Left ventricle myocardium inferior (tissue), 1 donor: ENCODE measurements at regions not wholly inside any gene's neighbourhood (a gene's known extent, or its start where the extent isn't known, plus 50 kb on each side); places are given as distances from the start of the nearest gene placed in this dataset.
"Not testable (repeated sequence)": the region's sequence is repeated elsewhere in the genome, so short reads cannot be mapped to it uniquely, and the experiment has no call there.

Experiments
- DNase-seq: peaks from one replicate; pipeline ENCODE4 v3.0.0-alpha.2; 2020
- H3K27ac ChIP-seq: fragments of 200-600 bp; replicated peaks from 2 replicates; pipeline ENCODE4 v1.8.0; 2021
- H3K27me3 ChIP-seq: fragments of 200-600 bp; 2 replicates; pipeline ENCODE4 v1.8.0; 2021; ENCODE audit warnings: low read depth
- H3K36me3 ChIP-seq: fragments of 200-600 bp; 2 replicates; pipeline ENCODE4 v1.8.0; 2021
- H3K4me1 ChIP-seq: fragments of 200-600 bp; 2 replicates; pipeline ENCODE4 v1.8.0; 2021
- H3K4me3 ChIP-seq: fragments of 200-600 bp; 2 replicates; pipeline ENCODE4 v1.8.0; 2021; ENCODE audit warnings: mild to moderate bottlenecking, moderate library complexity
- H3K9me3 ChIP-seq: fragments of 200-600 bp; replicated peaks from 2 replicates; pipeline ENCODE4 v1.8.0; 2021
- intact Hi-C: fragments of 100-400 bp; cut with micrococcal nuclease; formaldehyde crosslinking; loops from one replicate; pipeline ENCODE4 v1.11.0; 2022
- TF ChIP-seq, protein P1 (sequence below): fragments of 200-600 bp; IDR thresholded peaks from 2 replicates; pipeline ENCODE4 v1.8.0; 2021; ENCODE audit warnings: antibody characterized with exemption, mild to moderate bottlenecking, borderline replicate concordance
- donor health status: DM: no; HTN: yes; CAD: no; lungs with severe emphysema.

DNA sequence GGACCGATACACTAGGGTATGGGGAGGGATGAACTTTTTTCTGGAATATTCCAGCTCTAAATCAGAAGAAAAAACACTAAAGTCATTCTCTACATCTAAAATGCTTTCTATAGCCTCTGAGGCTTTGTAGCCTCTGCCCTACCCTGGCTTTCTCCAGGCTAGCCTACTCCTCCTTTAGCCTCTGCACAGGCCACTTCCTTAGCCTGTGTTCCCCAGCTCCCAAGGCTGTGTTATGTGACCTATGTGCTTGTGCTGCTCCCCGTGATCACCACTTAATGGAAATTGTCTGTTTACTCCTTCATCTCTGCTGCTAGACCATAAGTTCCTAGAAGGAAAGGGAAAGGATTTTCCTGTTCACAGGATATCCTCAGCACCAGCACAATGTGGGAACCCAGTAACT lies 92.8 kb downstream of the SEC16B start:
- no peak overlapping the region for H3K27ac ChIP-seq
- intact Hi-C loops = no loop called here
- no peaks in the 10 kb centered on the region for H3K36me3 ChIP-seq
- no peaks in the 10 kb centered on the region for H3K4me1 ChIP-seq
- DNase-seq = no peak
- no peaks in the 10 kb centered on the region for H3K9me3 ChIP-seq
- H3K27me3 ChIP-seq = peaks cover 67% of the 10 kb centered on the region
- TF ChIP-seq, protein P1, sequence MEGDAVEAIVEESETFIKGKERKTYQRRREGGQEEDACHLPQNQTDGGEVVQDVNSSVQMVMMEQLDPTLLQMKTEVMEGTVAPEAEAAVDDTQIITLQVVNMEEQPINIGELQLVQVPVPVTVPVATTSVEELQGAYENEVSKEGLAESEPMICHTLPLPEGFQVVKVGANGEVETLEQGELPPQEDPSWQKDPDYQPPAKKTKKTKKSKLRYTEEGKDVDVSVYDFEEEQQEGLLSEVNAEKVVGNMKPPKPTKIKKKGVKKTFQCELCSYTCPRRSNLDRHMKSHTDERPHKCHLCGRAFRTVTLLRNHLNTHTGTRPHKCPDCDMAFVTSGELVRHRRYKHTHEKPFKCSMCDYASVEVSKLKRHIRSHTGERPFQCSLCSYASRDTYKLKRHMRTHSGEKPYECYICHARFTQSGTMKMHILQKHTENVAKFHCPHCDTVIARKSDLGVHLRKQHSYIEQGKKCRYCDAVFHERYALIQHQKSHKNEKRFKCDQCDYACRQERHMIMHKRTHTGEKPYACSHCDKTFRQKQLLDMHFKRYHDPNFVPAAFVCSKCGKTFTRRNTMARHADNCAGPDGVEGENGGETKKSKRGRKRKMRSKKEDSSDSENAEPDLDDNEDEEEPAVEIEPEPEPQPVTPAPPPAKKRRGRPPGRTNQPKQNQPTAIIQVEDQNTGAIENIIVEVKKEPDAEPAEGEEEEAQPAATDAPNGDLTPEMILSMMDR = no peak
- H3K4me3 ChIP-seq = no peak overlapping the region

- DNase-seq = no peak
- no peaks in the 10 kb centered on the region for H3K9me3 ChIP-seq
- no peak overlapping the region for H3K4me3 ChIP-seq
- no peaks in the 10 kb centered on the region for H3K4me1 ChIP-seq
- H3K27me3 ChIP-seq = peaks cover 50% of the 10 kb centered on the region
- H3K27ac ChIP-seq = no peak overlapping the region
- intact Hi-C loops = no loop called here
- H3K36me3 ChIP-seq = no peaks in the 10 kb centered on the region
- TF ChIP-seq, protein P1 = no peak
Observed at GRCh38 chr1:177873238-177873637, 96.6 kb downstream of the SEC16B start.

DNA sequence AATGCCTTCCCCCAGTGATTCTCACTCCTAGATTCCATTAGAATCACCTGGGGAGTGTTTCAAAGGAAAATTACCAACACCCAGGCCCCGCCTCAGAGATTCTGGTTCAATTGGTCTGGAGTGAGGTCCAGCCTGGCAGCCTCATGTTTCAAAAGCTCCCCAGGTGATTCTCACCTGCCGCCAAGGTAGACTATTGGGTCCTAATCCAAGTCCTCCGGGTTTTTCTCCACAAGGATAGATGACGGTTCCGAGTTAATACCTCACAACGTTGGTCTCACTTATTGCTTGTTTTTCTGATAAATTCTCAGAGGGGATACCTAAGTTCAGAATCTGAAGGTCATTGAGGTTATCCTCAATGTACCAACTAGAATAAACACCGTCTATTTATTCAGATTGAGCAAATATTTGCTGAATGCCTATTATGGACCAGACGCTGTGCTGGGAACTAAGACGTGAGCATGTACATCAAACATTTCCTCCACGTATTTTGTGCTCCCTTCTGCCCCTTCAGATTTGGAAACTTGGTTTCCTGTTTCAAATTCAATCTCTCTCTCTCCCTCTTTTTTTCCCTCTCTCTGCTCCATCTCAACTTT lies 97.5 kb downstream of the SEC16B start:
- H3K4me1 ChIP-seq = no peaks in the 10 kb centered on the region
- no peak overlapping the region for H3K27ac ChIP-seq
- H3K36me3 ChIP-seq = no peaks in the 10 kb centered on the region
- H3K27me3 ChIP-seq = peaks cover 43% of the 10 kb centered on the region
- TF ChIP-seq, protein P1 = no peak
- DNase-seq = no peak
- no peak overlapping the region for H3K4me3 ChIP-seq
- no peaks in the 10 kb centered on the region for H3K9me3 ChIP-seq
- intact Hi-C loops = no loop called here

- Histone ChIP-seq H3K36me3 (no peaks in the 10 kb centered on the region), H3K4me1 (no peaks in the 10 kb centered on the region), H3K27me3 (peaks cover 37% of the 10 kb centered on the region), H3K27ac (no peak overlapping the region), H3K9me3 (no peaks in the 10 kb centered on the region), H3K4me3 (no peak overlapping the region)
- no peak for DNase-seq
- intact Hi-C loops = no loop called here
- TF ChIP-seq, protein P1 = no peak
Observed at GRCh38 chr1:177871613-177872307, 98.1 kb downstream of the SEC16B start.

- Histone ChIP-seq H3K4me1 (no peaks in the 10 kb centered on the region), H3K27ac (no peak overlapping the region), H3K36me3 (no peaks in the 10 kb centered on the region), H3K9me3 (no peaks in the 10 kb centered on the region), H3K4me3 (no peak overlapping the region), H3K27me3 (peaks cover 31% of the 10 kb centered on the region)
- intact Hi-C loops = no loop called here
- TF ChIP-seq, protein P1 = no peak
- DNase-seq = no peak
Observed at GRCh38 chr1:177869586-177869985, 100.3 kb downstream of the SEC16B start.

GRCh38 chr1:177869011-177869410 lies 100.8 kb downstream of the SEC16B start:
- H3K4me1 ChIP-seq, DNase-seq, intact Hi-C loops, H3K4me3 ChIP-seq, H3K9me3 ChIP-seq, H3K36me3 ChIP-seq, H3K27ac ChIP-seq: not testable (repeated sequence)
- peaks cover 28% of the 10 kb centered on the region for H3K27me3 ChIP-seq
